Gastrocnemius medialis (tissue), 4 donors: ENCODE measurements at regions not wholly inside any gene's neighbourhood (a gene's known extent, or its start where the extent isn't known, plus 50 kb on each side); places are given as distances from the start of the nearest gene placed in this dataset.

Source experiments
- CTCF ChIP-seq, 5 experiments: fragments of 450-650 bp in 3 of 5; fragments of 200-600 bp in 2 of 5; sonication (generic) in 2 of 5; IDR thresholded peaks in 4 of 5; conservative IDR thresholded peaks in 1 of 5; 1 replicate in 4 of 5; 2 replicates in 1 of 5; pipeline ENCODE4 v1.5.1; 2016 to 2019; ENCODE audit warnings: antibody characterized with exemption in 5 of 5, mild to moderate bottlenecking in 3 of 5, moderate library complexity in 3 of 5
- POLR2A ChIP-seq, 2 donors: fragments of 450-650 bp; IDR thresholded peaks; one replicate each; pipeline ENCODE4 v1.6.1; 2017; ENCODE audit warnings: antibody characterized with exemption in 2 of 2, mild to moderate bottlenecking in 2 of 2, moderate library complexity in 2 of 2

- TF ChIP-seq POLR2A (IDR thresholded peaks at IDR 0.05): no peak
- TF ChIP-seq CTCF (IDR thresholded peaks at IDR 0.05 in 4 of 5, conservative IDR thresholded peaks at IDR 0.05 in 1 of 5): no peak
These were observed 227.1 kb upstream of the ID4 start for GRCh38 chr6:19609972-19610641.
